GM19099 (cell line): ENCODE measurements at regions not wholly inside any gene's neighbourhood (a gene's known extent, or its start where the extent isn't known, plus 50 kb on each side); places are given as distances from the start of the nearest gene placed in this dataset.

Source experiments
- POLR2A ChIP-seq: IDR thresholded peaks from 3 replicates; pipeline ENCODE4 v1.6.1; 2011; ENCODE audit warnings: low read depth; ENCODE audit not compliant: insufficient read length; ENCODE audit errors: extremely low read depth

- no peak for TF ChIP-seq POLR2A
Measured at GRCh38 chr2:58540681-58541080, 299.6 kb upstream of the FANCL start.

GRCh38 chr2:58539973-58540372 is 298.8 kb upstream of the FANCL start:
- TF ChIP-seq POLR2A = no peak

GRCh38 chr2:58535990-58536389 is 294.9 kb upstream of the FANCL start:
- no peak for TF ChIP-seq POLR2A

DNA sequence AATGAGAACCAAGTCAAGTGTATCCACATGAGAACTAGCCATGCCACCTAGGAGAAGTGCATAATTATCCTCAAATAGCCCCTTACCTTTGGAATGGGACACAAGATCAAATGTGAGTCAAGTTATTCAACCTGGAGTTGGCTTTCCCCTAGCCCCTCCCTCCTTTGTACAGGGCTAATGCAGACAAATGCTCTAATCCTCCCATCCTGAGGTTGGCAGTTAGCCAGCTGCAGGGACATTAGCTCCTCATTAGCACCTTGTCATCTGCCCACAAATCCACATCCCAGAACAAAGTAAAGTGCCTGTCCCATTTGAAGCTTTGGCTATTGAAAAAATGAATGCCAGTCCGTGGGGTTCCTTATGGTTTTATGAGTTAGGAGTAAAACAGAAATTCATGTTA is 294.1 kb upstream of the FANCL start:
- TF ChIP-seq POLR2A = no peak

DNA sequence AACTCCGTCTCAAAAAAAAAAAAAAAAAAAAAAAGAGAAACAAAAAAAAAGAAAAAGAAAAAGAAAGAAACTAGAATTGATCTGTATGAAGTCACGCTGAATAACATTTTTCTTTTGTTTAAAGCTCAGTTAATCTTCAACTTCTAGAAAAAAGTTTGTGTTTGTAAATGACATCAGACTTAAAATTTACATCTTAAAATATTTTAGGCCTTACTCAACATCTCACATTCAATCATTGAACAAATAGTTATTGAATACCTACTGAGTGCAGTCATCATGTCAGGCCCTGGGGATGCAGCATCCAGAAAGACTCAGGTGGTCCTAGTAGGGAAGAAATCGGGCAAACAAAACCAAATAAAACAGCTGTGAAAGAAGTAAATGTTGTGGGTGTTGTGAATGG is 292.3 kb upstream of the FANCL start:
- no peak for TF ChIP-seq POLR2A

DNA sequence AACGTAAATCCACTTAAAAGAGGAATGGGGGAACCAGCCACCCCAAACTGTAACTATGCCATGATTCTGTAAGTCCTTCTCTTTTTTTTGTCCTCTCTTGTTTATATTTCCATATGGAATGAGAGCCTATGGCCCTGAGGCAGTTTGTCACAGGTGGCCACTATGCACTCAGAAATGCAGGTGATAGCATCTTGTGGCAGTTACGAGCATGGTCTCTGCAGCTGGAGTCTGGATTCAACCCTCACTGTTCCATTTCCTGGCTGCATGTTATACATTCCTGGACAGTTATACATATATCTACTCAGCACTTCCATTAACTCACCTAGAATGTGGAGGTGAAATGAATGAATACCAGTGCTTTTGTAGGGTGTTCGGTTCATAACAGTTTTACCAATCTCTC is 291.5 kb upstream of the FANCL start:
- TF ChIP-seq POLR2A = no peak

DNA sequence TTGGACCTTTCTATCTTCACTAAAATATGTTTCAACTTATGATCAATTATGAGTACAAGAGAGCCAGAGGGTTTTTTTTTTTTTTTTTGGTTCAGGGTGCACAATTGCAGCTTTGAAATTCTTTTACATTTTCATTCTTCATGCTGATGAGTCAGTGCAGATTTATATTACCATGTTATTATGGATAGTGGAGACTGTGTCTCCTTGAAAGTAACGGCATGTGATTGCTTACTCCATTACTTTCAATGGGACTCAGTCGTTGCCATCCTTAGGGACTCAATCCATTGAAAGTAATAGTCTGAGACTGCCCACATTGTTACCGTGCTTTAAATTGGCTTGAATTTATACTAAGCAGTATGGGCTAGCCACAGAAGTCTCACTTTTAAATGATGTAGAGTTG is 286.5 kb upstream of the FANCL start:
- TF ChIP-seq POLR2A = no peak

DNA sequence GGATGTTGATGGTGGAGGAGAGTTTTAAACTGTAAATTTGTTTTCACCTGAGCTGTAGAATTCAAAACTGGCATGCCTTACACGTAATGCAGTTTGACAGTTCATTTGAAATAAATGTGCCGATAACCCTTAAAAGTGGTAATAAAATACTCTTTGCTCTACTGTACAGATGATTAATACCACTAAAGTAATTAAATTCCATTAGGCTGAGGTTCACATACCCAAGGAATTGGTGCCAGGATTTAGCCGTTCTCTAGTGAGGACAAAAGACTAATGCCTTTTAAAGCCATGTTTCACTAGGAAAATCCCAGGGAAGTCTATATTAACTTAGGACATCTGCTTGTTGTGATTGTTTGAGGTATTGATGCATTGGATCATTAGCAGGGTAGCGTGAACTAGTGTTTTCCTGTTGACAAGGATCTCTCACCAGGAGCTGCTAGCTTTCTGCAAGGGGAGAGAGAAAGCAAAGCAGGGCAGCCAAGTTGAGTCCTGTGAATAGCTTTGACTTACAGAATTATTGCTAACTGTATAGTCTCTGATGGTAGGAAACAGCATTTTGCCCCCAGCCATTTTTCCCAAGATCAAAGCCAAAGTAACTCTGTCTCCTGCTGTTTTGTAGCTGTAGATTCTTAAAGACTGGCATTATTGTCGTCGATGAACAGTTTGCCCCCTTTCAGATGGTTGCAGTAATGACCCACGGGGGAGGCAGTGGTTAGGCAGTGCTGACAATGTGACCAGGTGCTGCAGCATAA is 280.9 kb upstream of the FANCL start:
- no peak for TF ChIP-seq POLR2A

- no peak for TF ChIP-seq POLR2A
Measured at GRCh38 chr2:58520903-58521302, 279.8 kb upstream of the FANCL start.

GRCh38 chr2:58517881-58518280 is 276.8 kb upstream of the FANCL start:
- TF ChIP-seq POLR2A = no peak

- no peak for TF ChIP-seq POLR2A
Measured at GRCh38 chr2:58516695-58517094, 275.6 kb upstream of the FANCL start.

DNA sequence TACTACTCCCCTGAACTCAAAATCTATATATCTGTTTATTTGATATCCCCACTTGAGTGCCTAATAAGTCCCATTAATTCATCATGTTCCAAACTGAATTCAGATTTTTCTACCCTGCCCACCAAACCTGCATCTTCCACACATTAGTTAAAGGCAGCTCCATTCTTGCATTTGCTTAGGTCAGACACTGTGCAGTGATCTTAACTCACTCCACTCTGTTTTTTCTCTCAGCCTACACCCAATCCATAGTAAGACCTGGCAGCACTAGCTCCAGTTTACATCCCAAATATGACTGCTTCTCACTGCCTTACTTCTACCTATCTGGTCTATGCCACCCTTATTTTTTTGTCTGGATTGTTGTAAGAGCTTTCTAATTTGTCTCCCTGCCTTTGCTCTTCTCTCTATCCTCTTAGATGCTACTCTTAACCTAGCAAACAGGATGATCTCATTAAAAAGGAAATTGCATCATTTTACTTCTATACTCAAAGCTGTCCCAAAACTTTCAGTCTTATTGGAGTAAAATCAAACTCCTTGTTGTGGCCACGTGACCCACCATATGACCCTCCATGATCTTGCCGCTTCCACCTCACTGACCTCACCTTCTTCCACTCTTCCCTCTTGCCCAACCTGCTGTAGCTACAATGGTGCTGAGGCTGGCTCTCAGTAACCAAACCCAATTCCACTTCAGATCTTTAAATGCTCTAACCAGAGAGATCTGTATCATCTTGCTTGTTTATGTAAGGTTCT is 274.9 kb upstream of the FANCL start:
- TF ChIP-seq POLR2A = no peak

- no peak for TF ChIP-seq POLR2A
Measured at GRCh38 chr2:58514252-58514651, 273.1 kb upstream of the FANCL start.

- TF ChIP-seq POLR2A = no peak
Measured at GRCh38 chr2:58512878-58513277, 271.8 kb upstream of the FANCL start.

GRCh38 chr2:58508006-58508405 is 266.9 kb upstream of the FANCL start:
- no peak for TF ChIP-seq POLR2A

DNA sequence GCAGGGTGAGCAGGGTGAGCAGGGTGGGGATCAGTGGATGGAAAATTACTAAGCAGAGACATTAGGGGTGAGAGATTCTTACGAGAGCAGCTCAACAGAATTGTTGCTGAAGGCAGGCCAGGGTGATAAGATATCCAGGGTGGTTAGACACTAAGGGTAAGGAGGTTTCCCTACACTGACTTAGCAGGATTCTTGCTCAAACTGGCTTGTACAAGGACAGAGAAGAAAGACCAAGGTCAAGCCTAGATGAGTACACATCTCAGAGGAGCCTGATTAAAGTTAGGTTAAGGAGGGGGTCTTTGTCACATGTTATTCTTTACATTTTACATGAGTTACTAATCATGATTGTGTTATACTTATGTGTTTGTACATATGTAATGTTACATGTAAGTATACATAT is 262.8 kb upstream of the FANCL start:
- TF ChIP-seq POLR2A = no peak
